Thyroid gland (tissue), 4 donors: ENCODE measurements at regions not wholly inside any gene's neighbourhood (a gene's known extent, or its start where the extent isn't known, plus 50 kb on each side); places are given as distances from the start of the nearest gene placed in this dataset.
"Not testable (repeated sequence)": the region's sequence is repeated elsewhere in the genome, so short reads cannot be mapped to it uniquely, and the experiment has no call there.

ENCODE experiments used
- DNase-seq, 2 donors: peaks; one replicate each; pipeline ENCODE4 v3.0.0-alpha.2; 2019
- H3K27ac ChIP-seq, 3 donors: fragments of 200-600 bp; sonication (generic); 1 replicate in 2 of 3; 2 replicates in 1 of 3; pipeline ENCODE4 v1.5.1; 2016 to 2019; ENCODE audit warnings: mild to moderate bottlenecking in 1 of 3, moderate library complexity in 1 of 3
- H3K27me3 ChIP-seq: fragments of 200-600 bp; sonication (generic); one replicate; pipeline ENCODE4 v1.5.1; 2019
- H3K36me3 ChIP-seq, 2 donors: fragments of 200-600 bp; sonication (generic); one replicate each; pipeline ENCODE4 v1.5.1; 2016 to 2019
- H3K4me1 ChIP-seq, 2 donors: fragments of 200-600 bp; sonication (generic); one replicate each; pipeline ENCODE4 v1.5.1; 2017 to 2019
- H3K4me3 ChIP-seq, 3 donors: fragments of 200-600 bp; sonication (generic); replicated peaks in 1 of 3; 1 replicate in 2 of 3; 2 replicates in 1 of 3; pipeline ENCODE4 v1.5.1; 2016; ENCODE audit warnings: mild to moderate bottlenecking in 1 of 3
- H3K9me3 ChIP-seq: fragments of 200-600 bp; sonication (generic); one replicate; pipeline ENCODE4 v1.5.1; 2017
- POLR2A ChIP-seq, 2 donors: fragments of 450-650 bp; IDR thresholded peaks; one replicate each; pipeline ENCODE4 v1.6.1; 2017; ENCODE audit warnings: antibody characterized with exemption in 2 of 2, mild to moderate bottlenecking in 2 of 2, moderate library complexity in 1 of 2
- WGBS, 2 donors: methylation state at CpG; one replicate each; pipeline ENCODE4 v1.1.5; 2017; 5-methylcytosine and 5-hydroxymethylcytosine counted together
- intact Hi-C: fragments of 100-400 bp; cut with DNase I; formaldehyde crosslinking; loops from one replicate; pipeline ENCODE4 v1.15.1; 2023
- TF ChIP-seq, protein P1 (sequence below), 6 experiments: fragments of 200-600 bp in 3 of 6; fragments of 450-650 bp in 3 of 6; sonication (generic) in 3 of 6; IDR thresholded peaks; one replicate each; pipeline ENCODE4 v1.5.1; 2016 to 2019; ENCODE audit warnings: antibody characterized with exemption in 6 of 6, mild to moderate bottlenecking in 2 of 6, inconsistent platforms in 1 of 6, moderate library complexity in 1 of 6

DNA sequence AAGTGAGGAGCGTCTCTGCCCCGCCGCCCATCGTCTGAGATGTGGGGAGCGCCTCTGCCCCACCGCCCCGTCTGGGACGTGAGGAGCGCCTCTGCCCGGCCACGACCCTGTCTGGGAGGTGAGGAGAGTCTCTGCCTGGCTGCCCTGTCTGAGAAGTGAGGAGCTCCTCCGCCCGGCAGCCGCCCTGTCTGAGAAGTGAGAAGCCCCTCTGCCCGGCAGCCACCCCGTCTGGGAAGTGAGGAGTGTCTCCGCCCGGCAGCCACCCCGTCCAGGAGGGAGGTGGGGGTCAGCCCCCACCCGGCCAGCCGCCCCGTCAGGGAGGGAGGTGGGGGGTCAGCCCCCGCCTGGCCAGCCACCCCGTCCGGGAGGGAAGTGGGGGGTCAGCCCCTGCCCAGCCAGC lies 823.0 kb upstream of the GBE1 start:
- H3K4me3 ChIP-seq, H3K9me3 ChIP-seq, H3K36me3 ChIP-seq, H3K27ac ChIP-seq, H3K27me3 ChIP-seq, DNase-seq, H3K4me1 ChIP-seq, intact Hi-C loops: not testable (repeated sequence)
- 93 to 100% methylated on average over 5 to 9 of the region's 25 CpGs for WGBS, 2 donors

DNA sequence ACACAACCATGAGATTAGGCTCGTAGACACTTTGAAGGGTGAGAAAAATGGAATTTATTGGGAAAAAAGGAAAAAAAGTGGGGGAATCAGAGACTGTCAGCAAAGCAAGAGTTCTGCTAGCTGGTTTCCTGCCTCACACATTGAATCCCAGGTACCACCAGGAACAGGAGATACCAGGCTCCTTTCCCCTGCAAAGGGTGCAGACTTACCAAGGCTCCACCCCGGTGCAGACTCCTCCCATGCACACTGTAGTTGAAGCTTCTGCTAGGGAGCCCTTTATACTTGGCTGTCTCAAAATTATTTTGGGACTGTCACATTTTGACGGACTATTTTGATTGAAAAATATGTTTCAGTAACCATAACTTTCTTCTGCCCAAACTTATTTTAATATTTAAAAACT lies 819.9 kb upstream of the GBE1 start:
- no peaks in the 10 kb centered on the region for H3K27me3 ChIP-seq
- no peak overlapping the region for H3K4me3 ChIP-seq
- no peaks in the 10 kb centered on the region for H3K9me3 ChIP-seq
- TF ChIP-seq, protein P1, sequence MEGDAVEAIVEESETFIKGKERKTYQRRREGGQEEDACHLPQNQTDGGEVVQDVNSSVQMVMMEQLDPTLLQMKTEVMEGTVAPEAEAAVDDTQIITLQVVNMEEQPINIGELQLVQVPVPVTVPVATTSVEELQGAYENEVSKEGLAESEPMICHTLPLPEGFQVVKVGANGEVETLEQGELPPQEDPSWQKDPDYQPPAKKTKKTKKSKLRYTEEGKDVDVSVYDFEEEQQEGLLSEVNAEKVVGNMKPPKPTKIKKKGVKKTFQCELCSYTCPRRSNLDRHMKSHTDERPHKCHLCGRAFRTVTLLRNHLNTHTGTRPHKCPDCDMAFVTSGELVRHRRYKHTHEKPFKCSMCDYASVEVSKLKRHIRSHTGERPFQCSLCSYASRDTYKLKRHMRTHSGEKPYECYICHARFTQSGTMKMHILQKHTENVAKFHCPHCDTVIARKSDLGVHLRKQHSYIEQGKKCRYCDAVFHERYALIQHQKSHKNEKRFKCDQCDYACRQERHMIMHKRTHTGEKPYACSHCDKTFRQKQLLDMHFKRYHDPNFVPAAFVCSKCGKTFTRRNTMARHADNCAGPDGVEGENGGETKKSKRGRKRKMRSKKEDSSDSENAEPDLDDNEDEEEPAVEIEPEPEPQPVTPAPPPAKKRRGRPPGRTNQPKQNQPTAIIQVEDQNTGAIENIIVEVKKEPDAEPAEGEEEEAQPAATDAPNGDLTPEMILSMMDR (IDR thresholded peaks at IDR 0.05): no peak
- no peak for TF ChIP-seq POLR2A (IDR thresholded peaks at IDR 0.05)
- no peak overlapping the region for H3K27ac ChIP-seq
- no peak for DNase-seq
- H3K36me3 ChIP-seq: no peaks in the 10 kb centered on the region
- WGBS, 2 donors: 76 to 80% methylated on average over 3 of the region's 3 CpGs
- intact Hi-C loops: no loop called here
- H3K4me1 ChIP-seq: no peaks in the 10 kb centered on the region

DNA sequence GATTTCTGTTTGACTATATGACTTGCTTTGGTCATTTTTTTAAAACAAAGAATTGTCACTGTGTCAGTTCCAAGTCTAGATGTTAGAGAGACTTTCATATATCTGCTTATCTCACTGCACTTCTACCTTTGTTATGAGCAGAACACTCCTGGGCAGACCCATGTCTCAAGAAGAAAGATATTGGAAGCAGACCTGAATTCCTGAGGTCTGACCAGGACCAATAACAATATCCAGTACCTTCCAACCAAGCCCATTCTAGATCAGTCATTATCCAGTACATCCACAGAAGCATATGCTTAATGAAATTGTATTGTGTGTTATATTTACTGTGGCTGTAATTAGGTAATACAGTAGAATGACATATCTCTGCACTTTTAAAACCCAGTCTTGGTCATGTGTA lies 811.3 kb upstream of the GBE1 start:
- no peak overlapping the region for H3K27ac ChIP-seq
- TF ChIP-seq, protein P1 (IDR thresholded peaks at IDR 0.05): no peak
- TF ChIP-seq POLR2A (IDR thresholded peaks at IDR 0.05): no peak
- no peaks in the 10 kb centered on the region for H3K27me3 ChIP-seq
- H3K4me1 ChIP-seq: no peaks in the 10 kb centered on the region
- DNase-seq: no peak
- intact Hi-C loops: no loop called here
- no peak overlapping the region for H3K4me3 ChIP-seq
- no peaks in the 10 kb centered on the region for H3K36me3 ChIP-seq
- H3K9me3 ChIP-seq: no peaks in the 10 kb centered on the region

DNA sequence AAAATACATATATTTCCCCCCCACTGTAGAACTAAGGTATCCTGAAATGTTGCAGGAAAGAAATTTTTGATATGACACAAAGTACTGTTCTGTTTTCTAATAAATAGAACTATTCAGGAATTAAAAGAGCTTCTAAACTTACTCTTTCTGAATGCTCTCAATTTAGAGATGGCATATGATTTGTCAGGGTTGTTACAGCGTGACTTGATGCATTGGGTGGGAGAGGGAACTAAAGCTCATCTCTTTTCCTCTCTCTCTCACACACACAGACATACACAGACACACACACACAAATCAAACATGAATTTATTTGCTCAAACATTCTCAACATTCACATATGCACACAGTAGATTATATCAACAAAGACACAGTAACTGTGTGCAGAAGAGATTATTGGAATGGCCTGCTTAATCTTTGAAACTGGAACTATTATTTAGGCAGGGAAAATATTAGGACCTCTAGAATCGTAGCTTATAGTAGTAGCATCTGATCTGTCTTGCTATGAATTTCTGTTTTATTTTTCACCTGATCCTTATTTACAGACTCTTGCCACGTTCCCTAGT lies 807.4 kb upstream of the GBE1 start:
- Histone ChIP-seq H3K27ac (no peak overlapping the region), H3K4me1 (no peaks in the 10 kb centered on the region), H3K9me3 (no peaks in the 10 kb centered on the region), H3K4me3 (no peak overlapping the region), H3K36me3 (no peaks in the 10 kb centered on the region), H3K27me3 (no peaks in the 10 kb centered on the region)
- TF ChIP-seq, protein P1 (IDR thresholded peaks at IDR 0.05): no peak
- TF ChIP-seq POLR2A (IDR thresholded peaks at IDR 0.05): no peak
- intact Hi-C loops: no loop called here
- WGBS, 2 donors: 66 to 73% methylated on average over 3 of the region's 3 CpGs
- no peak for DNase-seq

DNA sequence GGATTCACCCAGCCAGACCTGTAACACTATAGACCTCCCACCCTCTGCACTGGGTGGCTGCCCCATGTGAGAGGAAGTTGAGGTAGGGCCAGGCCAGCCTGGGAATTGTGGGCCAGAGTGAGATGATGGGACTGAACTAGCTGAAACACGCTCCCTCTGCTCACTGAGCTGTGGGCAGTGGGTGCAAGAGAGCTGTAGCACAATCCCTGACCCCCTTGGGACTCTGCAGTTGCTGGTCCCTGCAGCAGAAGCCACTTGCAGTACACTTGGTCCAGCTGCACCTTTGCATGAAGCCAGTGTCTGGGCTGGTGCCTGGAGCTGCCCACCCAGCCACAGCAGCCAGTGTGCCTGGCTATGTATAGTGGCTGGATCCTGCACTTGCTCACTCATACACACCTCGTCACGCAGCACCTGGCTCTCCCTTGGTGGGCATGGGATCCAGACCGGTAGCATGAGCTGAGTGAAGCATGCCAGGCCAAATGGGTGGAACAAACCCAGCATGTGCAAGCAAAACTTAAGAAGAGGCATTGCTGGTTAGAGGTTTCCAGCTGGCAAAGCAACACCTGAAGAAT lies 805.7 kb upstream of the GBE1 start:
- H3K36me3 ChIP-seq: no peaks in the 10 kb centered on the region
- H3K4me3 ChIP-seq: no peak overlapping the region
- TF ChIP-seq, protein P1 (IDR thresholded peaks at IDR 0.05): no peak
- TF ChIP-seq POLR2A (IDR thresholded peaks at IDR 0.05): no peak
- intact Hi-C loops: no loop called here
- DNase-seq: no peak
- 73 to 91% methylated on average over 3 to 4 of the region's 4 CpGs for WGBS, 2 donors
- no peaks in the 10 kb centered on the region for H3K9me3 ChIP-seq
- no peaks in the 10 kb centered on the region for H3K27me3 ChIP-seq
- no peak overlapping the region for H3K27ac ChIP-seq
- H3K4me1 ChIP-seq: no peaks in the 10 kb centered on the region
